Prostate gland (tissue), 2 donors: ENCODE measurements at regions not wholly inside any gene's neighbourhood (a gene's known extent, or its start where the extent isn't known, plus 50 kb on each side); places are given as distances from the start of the nearest gene placed in this dataset.

Experiments
- CTCF ChIP-seq, 4 experiments: fragments of 200-600 bp in 2 of 4; fragments of 450-650 bp in 2 of 4; sonication (generic) in 2 of 4; IDR thresholded peaks; 1 replicate in 3 of 4; 2 replicates in 1 of 4; pipeline ENCODE4 v1.5.1; 2016 to 2019; ENCODE audit warnings: antibody characterized with exemption in 4 of 4, mild to moderate bottlenecking in 2 of 4, moderate library complexity in 2 of 4
- POLR2A ChIP-seq: fragments of 450-650 bp; IDR thresholded peaks from one replicate; pipeline ENCODE4 v1.6.1; 2016; ENCODE audit warnings: antibody characterized with exemption, mild to moderate bottlenecking

GRCh38 chr20:53876470-53876869 lies 193.9 kb downstream of the BCAS1 start:
- TF ChIP-seq CTCF (IDR thresholded peaks at IDR 0.05) (no peak), POLR2A (no peak)
